Stimulated activated CD8-positive, alpha-beta memory T cell treated with anti-CD3 and anti-CD28 coated beads, Interleukin-7, amount 100 ng/mL, for 48 hours (primary cell): ENCODE measurements at regions not wholly inside any gene's neighbourhood (a gene's known extent, or its start where the extent isn't known, plus 50 kb on each side); places are given as distances from the start of the nearest gene placed in this dataset.
A peak's percentile ranks its signal among the peaks of the same experiment; 100 is the strongest.
"Not testable (repeated sequence)": the region's sequence is repeated elsewhere in the genome, so short reads cannot be mapped to it uniquely, and the experiment has no call there.

Source experiments
- DNase-seq, 2 donors: peaks; one replicate each; pipeline ENCODE4 v3.0.0-alpha.2; 2020; ENCODE audit warnings: low read depth in 1 of 2; ENCODE audit errors: extremely low read depth in 1 of 2

DNA sequence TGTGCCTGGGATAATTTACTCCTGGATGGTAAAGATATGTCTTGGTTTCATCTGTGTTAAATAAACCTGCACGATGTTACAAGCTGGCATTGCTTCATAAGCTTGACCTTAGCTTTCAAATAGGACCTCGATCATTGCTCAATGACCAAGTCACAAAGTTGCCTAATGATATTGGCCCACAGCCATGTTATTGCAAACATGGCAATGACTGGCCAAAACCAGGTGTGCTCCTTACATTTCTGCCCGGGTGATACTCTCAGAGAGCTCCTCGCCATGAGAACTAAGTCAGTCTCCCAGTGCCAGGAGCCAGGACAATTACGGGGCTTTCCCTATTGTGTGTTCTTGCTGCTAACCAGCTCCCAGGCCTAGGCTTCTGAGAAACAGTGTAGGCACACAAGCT, 72.5 kb upstream of the CYP1B1 start:
- no peak for DNase-seq

- DNase-seq, result no peak
Observed at GRCh38 chr2:38147333-38148121, 71.6 kb upstream of the CYP1B1 start.

- peak; percentile 5 to 27 for DNase-seq
Observed at GRCh38 chr2:38146907-38147307, 71.0 kb upstream of the CYP1B1 start.

GRCh38 chr2:38146275-38146906, 70.4 kb upstream of the CYP1B1 start:
- peak; percentile 3 to 15 for DNase-seq

DNA sequence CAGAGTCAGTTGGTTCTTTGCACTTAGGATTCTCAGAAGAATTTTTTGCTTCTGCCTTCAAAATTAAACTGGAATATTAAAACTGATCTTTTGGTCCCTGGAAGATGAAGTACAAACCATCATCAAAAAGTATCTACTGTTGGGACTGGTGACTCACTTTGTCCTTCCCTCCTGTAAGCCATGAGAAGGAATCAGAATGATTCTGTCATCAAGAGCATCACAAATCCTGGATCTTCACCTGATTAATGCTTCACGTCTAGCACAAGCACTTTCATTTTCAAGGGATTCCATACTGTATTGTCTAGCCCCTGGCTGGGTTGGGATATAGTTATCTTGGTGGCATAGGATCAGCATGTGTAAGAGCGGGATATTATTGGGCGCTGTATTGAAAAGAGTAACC, 69.3 kb upstream of the CYP1B1 start:
- DNase-seq, result no peak

DNA sequence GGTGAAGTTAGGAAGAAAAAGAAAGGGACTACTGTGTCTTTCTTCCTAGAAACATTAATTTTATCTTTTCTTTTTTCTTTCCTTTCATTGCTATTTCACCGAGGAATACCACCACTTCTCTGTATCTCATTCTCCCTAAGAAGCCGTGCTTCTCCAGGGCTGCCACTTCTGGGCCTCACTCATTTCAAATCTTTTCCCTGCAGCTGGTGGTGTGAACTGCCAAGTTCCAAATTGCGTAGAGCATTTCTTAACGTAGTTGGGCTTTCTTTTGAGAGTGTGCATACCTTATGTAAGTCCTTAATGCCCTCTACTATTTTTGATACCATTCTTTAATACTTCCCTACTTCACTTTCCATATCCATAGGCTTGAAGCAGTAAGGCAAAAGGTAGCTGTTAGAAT, 66.7 kb upstream of the CYP1B1 start:
- DNase-seq, result no peak

GRCh38 chr2:38141501-38141900, 65.5 kb upstream of the CYP1B1 start:
- no peak for DNase-seq

GRCh38 chr2:38138996-38139395, 63.0 kb upstream of the CYP1B1 start:
- no peak for DNase-seq

GRCh38 chr2:38138419-38138818, 62.5 kb upstream of the CYP1B1 start:
- no peak for DNase-seq

DNA sequence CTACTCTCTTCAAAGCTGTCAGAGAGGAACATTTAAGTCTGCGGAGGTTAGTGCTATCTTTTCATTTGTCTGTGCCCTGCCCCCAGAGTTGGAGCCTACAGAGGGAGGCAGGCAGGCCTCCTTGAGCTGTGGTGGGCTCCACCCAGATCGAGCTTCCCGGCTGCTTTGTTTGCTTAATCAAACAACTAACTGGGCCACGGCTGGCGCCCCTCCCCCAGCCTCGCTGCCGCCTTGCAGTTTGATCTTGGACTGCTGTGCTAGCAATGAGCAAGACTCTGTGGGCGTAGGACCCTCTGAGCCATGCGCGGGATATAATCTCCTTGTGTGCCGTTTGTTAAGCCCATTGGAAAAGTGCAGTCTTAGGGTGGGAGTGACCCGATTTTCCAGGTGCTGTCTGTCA, 62.0 kb upstream of the CYP1B1 start:
- not testable (repeated sequence) for DNase-seq

- DNase-seq, result no peak
Observed at GRCh38 chr2:38131676-38132075, 55.7 kb upstream of the CYP1B1 start.

DNA sequence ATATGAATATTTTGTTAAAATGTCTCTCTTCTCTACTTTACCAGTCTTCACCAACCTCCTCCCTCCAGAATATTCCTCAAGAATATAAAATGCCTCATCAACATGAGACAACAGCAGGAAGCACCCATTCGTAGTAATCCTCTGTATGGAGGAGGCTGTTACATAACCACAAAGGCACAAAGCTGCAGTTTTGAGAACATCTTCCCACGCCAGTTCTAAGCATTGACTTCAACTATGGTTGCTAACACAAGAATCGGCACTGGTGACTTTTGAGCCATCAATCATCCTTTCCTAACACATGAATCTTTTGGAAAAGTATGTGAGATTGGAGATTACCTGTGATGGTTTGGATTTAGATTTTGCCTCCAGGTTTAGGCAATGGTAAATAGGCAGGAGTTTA, 54.9 kb upstream of the CYP1B1 start:
- DNase-seq, result no peak

GRCh38 chr2:38129987-38130386, 54.0 kb upstream of the CYP1B1 start:
- DNase-seq, result no peak

- no peak for DNase-seq
Observed at GRCh38 chr2:38129481-38129880, 53.5 kb upstream of the CYP1B1 start.

GRCh38 chr2:38128653-38129052, 52.7 kb upstream of the CYP1B1 start:
- no peak for DNase-seq

DNA sequence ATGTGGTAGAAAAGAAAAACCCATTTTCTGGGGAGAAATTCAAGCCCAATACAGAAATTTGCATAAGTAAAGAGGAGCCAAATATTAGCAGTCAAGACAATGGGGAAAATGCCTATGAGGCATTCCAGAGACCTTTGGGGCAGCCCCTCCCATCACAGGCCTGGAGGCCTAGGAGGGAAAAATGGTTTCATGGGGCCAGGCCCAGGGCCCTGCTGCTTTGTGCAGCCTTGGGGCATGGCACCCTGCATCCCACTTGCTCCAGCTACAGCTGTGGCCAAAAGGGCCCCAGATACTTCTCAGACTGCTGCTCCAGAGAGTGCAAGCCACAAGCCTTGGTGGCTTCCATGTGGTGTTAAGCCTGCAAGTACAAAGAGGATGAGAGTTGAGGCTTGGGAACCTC, 51.3 kb upstream of the CYP1B1 start:
- DNase-seq, result no peak

- no peak for DNase-seq
Observed at GRCh38 chr2:38125842-38126241, 49.9 kb upstream of the CYP1B1 start.
